Sigmoid colon (tissue), 4 donors: ENCODE measurements at regions not wholly inside any gene's neighbourhood (a gene's known extent, or its start where the extent isn't known, plus 50 kb on each side); places are given as distances from the start of the nearest gene placed in this dataset.

Source experiments
- EP300 ChIP-seq, 4 donors: sonication (generic); formaldehyde crosslinking; IDR thresholded peaks; one replicate each; pipeline ENCODE4 v1.6.1; 2017; ENCODE audit warnings: antibody characterized with exemption in 4 of 4
- POLR2A ChIP-seq, 2 donors: fragments of 450-650 bp; IDR thresholded peaks; one replicate each; pipeline ENCODE4 v1.6.1; 2016; ENCODE audit warnings: antibody characterized with exemption in 2 of 2, mild to moderate bottlenecking in 2 of 2, moderate library complexity in 2 of 2
- TF ChIP-seq, protein P1 (sequence below), 4 experiments: fragments of 450-650 bp in 3 of 4; fragments of 200-600 bp in 1 of 4; IDR thresholded peaks; one replicate each; pipeline ENCODE4 v1.5.1; 2016 to 2019; ENCODE audit warnings: antibody characterized with exemption in 4 of 4, mild to moderate bottlenecking in 3 of 4, moderate library complexity in 2 of 4

DNA sequence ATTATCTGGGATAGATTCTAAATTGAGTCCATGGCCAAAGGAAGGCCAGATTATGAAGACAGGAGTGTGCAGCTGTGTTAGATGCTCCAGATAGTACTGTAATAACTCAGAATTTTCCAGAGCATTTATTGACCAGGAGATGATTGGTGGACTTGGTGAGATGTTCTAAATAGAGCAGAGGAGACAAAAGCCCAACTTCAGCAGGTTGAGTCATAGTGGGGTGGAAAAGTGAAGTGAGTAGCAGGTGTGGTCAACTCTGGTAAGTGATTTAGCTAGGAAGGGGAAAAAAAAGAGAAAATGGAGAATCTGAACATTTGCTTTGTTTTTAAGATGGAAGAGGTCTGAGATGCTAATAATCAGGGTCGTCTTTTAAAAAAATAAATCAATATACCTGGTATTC is 227.4 kb downstream of the TMEM200A start:
- TF ChIP-seq, protein P1, sequence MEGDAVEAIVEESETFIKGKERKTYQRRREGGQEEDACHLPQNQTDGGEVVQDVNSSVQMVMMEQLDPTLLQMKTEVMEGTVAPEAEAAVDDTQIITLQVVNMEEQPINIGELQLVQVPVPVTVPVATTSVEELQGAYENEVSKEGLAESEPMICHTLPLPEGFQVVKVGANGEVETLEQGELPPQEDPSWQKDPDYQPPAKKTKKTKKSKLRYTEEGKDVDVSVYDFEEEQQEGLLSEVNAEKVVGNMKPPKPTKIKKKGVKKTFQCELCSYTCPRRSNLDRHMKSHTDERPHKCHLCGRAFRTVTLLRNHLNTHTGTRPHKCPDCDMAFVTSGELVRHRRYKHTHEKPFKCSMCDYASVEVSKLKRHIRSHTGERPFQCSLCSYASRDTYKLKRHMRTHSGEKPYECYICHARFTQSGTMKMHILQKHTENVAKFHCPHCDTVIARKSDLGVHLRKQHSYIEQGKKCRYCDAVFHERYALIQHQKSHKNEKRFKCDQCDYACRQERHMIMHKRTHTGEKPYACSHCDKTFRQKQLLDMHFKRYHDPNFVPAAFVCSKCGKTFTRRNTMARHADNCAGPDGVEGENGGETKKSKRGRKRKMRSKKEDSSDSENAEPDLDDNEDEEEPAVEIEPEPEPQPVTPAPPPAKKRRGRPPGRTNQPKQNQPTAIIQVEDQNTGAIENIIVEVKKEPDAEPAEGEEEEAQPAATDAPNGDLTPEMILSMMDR (IDR thresholded peaks at IDR 0.05) = no peak
- TF ChIP-seq EP300 (IDR thresholded peaks at IDR 0.05) (no peak), POLR2A (IDR thresholded peaks at IDR 0.05) (no peak)
